ENCODE measurements at regions not wholly inside any gene's neighbourhood (a gene's known extent, or its start where the extent isn't known, plus 50 kb on each side); places are given as distances from the start of the nearest gene placed in this dataset.
A peak's percentile ranks its signal among the peaks of the same experiment; 100 is the strongest.
"Not testable (repeated sequence)": the region's sequence is repeated elsewhere in the genome, so short reads cannot be mapped to it uniquely, and the experiment has no call there.

GRCh38 chr7:81459485-81459884 lies 310.4 kb downstream of the HGF start:
- ATAC-seq (no peak), DNase-seq (ENCODE audit: low spot score) (no peak)
- intact Hi-C loops (cut with DNase I), result no loop called here

GRCh38 chr7:81457852-81458522 lies 311.9 kb downstream of the HGF start:
- ATAC-seq (no peak), DNase-seq (ENCODE audit: low spot score) (no peak)
- intact Hi-C loops (cut with DNase I), result no loop called here

GRCh38 chr7:81453770-81454169 lies 316.1 kb downstream of the HGF start:
- DNase-seq (ENCODE audit: low spot score); intact Hi-C loops (cut with DNase I); ATAC-seq: not testable (repeated sequence)

GRCh38 chr7:81449105-81449504 lies 320.7 kb downstream of the HGF start:
- DNase-seq (ENCODE audit: low spot score) (no peak), ATAC-seq (no peak)
- intact Hi-C loops (cut with DNase I), result no loop called here

GRCh38 chr7:81447351-81447952 lies 322.4 kb downstream of the HGF start:
- intact Hi-C loops (cut with DNase I), result no loop called here
- ATAC-seq (peak; percentile 76), DNase-seq (ENCODE audit: low spot score) (no peak)

- DNase-seq (ENCODE audit: low spot score), result no peak
- ATAC-seq, result no peak
- intact Hi-C loops (cut with DNase I), result no loop called here
Measured at GRCh38 chr7:81446212-81446611, 323.6 kb downstream of the HGF start.

GRCh38 chr7:81445462-81445861 lies 324.4 kb downstream of the HGF start:
- ATAC-seq, result no peak
- intact Hi-C loops (cut with DNase I), result no loop called here
- DNase-seq (ENCODE audit: low spot score), result no peak

GRCh38 chr7:81441750-81442149 lies 328.1 kb downstream of the HGF start:
- intact Hi-C loops (cut with DNase I), result no loop called here
- DNase-seq (ENCODE audit: low spot score), result no peak

GRCh38 chr7:81439591-81439990 lies 330.3 kb downstream of the HGF start:
- intact Hi-C loops (cut with DNase I), result no loop called here
- ATAC-seq (no peak), DNase-seq (ENCODE audit: low spot score) (no peak)

More at GRCh38 chr7:81441750-81442149, 328.1 kb downstream of the HGF start:
- ATAC-seq, result no peak

GRCh38 chr7:81437160-81437559 lies 332.7 kb downstream of the HGF start:
- ATAC-seq; DNase-seq (ENCODE audit: low spot score); intact Hi-C loops (cut with DNase I): not testable (repeated sequence)

GRCh38 chr7:81433692-81434331 lies 336.0 kb downstream of the HGF start:
- DNase-seq (ENCODE audit: low spot score), result no peak
- no peak for ATAC-seq
- intact Hi-C loops (cut with DNase I), result no loop called here

GRCh38 chr7:81433206-81433605 lies 336.6 kb downstream of the HGF start:
- DNase-seq (ENCODE audit: low spot score) (no peak), ATAC-seq (no peak)
- intact Hi-C loops (cut with DNase I), result no loop called here

- ATAC-seq (no peak), DNase-seq (ENCODE audit: low spot score) (no peak)
- intact Hi-C loops (cut with DNase I), result no loop called here
Measured at GRCh38 chr7:81430761-81431160, 339.1 kb downstream of the HGF start.

GRCh38 chr7:81430150-81430549 lies 339.7 kb downstream of the HGF start:
- peak; percentile 41 for ATAC-seq
- intact Hi-C loops (cut with DNase I), result no loop called here
- no peak for DNase-seq (ENCODE audit: low spot score)

GRCh38 chr7:81427461-81427860 lies 342.4 kb downstream of the HGF start:
- DNase-seq (ENCODE audit: low spot score) (no peak), ATAC-seq (no peak)
- intact Hi-C loops (cut with DNase I), result no loop called here

GRCh38 chr7:81420526-81421226 lies 349.2 kb downstream of the HGF start:
- DNase-seq (ENCODE audit: low spot score), result no peak
- intact Hi-C loops (cut with DNase I), result no loop called here

GRCh38 chr7:81419731-81420130 lies 350.1 kb downstream of the HGF start:
- intact Hi-C loops (cut with DNase I), result no loop called here

More at GRCh38 chr7:81420526-81421226, 349.2 kb downstream of the HGF start:
- ATAC-seq, result no peak

GRCh38 chr7:81416659-81417058 lies 353.2 kb downstream of the HGF start:
- intact Hi-C loops (cut with DNase I), result no loop called here
- ATAC-seq (no peak), DNase-seq (ENCODE audit: low spot score) (no peak)

More at GRCh38 chr7:81419731-81420130, 350.1 kb downstream of the HGF start:
- DNase-seq (ENCODE audit: low spot score) (no peak), ATAC-seq (no peak)

GRCh38 chr7:81415181-81415580 lies 354.7 kb downstream of the HGF start:
- intact Hi-C loops (cut with DNase I), result no loop called here
- ATAC-seq (no peak), DNase-seq (ENCODE audit: low spot score) (no peak)

- intact Hi-C loops (cut with DNase I), result no loop called here
- ATAC-seq (no peak), DNase-seq (ENCODE audit: low spot score) (no peak)
Measured at GRCh38 chr7:81414411-81414810, 355.4 kb downstream of the HGF start.

All from sciatic nerve (tissue), 2 donors.